Iris pigment epithelial cell (primary cell): ENCODE measurements at regions not wholly inside any gene's neighbourhood (a gene's known extent, or its start where the extent isn't known, plus 50 kb on each side); places are given as distances from the start of the nearest gene placed in this dataset.
"Not testable (repeated sequence)": the region's sequence is repeated elsewhere in the genome, so short reads cannot be mapped to it uniquely, and the experiment has no call there.

Experiments used
- DNase-seq: peaks from one replicate; pipeline ENCODE4 v3.0.0-alpha.2; 2011; ENCODE audit warnings: low read depth

DNA sequence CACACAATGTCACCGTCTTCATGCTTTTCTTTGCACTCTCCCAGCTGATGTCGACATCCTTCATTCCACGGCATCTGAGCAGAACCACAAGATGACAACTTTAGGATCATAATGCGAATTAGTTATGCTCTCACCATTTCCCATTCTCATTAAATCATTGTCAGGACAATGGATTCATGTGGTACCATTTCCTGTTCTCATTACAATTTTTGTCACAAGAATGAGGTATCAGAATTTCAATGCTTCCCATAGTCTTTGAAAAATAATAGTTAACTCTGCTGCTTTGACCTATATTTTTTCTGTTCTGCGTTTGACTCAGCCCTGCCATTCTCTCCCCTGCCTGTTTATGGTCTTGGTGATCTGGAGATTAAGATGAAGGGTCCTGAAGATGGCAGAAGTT, 175.7 kb upstream of the MDFIC2 start:
- no peak for DNase-seq

DNA sequence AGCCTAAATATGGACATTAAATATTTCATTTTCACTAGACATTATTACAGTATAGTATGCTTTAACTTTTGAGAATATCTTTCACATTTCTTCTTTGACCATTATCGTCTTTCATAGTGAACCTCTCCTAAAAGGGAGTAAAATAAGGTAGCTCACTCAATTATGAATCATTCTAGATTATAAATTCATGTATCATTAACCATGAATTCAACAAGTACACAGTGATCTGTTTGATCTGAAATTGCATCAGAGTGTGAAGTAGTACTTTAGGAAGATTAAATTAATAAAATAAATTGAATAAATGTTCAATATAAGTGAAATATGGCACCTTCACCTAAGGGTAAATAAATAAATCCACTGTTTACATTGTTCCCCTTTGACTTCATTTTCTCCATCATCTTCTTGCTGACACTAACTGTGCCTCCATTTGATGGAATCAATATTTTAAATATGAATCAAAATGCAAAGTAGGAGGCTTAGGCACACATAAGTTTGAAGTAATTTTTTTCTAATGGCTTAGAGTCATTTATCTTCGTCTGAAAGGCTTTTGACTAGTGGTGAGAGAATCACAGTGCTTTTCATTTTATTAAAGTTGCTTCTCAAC, 174.1 kb upstream of the MDFIC2 start:
- DNase-seq = no peak

DNA sequence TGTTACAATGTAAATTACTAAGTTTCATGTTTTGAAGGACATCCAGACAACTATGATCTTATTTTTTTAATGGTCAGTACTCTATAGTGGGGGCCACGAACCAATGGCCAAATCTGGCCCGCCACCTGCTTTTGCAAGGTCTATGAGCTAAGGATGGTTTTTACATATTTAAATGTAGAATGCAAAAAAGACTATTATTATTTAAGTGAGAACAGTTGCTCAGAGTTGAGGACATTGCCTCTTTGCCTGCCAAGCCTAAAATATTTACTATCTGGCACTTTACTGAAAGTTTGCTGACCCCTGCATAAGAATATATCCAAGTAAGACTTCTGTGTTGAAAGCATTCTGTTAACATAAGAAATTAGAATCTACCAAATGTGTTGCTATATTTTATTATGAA, 163.7 kb upstream of the MDFIC2 start:
- DNase-seq = no peak

DNA sequence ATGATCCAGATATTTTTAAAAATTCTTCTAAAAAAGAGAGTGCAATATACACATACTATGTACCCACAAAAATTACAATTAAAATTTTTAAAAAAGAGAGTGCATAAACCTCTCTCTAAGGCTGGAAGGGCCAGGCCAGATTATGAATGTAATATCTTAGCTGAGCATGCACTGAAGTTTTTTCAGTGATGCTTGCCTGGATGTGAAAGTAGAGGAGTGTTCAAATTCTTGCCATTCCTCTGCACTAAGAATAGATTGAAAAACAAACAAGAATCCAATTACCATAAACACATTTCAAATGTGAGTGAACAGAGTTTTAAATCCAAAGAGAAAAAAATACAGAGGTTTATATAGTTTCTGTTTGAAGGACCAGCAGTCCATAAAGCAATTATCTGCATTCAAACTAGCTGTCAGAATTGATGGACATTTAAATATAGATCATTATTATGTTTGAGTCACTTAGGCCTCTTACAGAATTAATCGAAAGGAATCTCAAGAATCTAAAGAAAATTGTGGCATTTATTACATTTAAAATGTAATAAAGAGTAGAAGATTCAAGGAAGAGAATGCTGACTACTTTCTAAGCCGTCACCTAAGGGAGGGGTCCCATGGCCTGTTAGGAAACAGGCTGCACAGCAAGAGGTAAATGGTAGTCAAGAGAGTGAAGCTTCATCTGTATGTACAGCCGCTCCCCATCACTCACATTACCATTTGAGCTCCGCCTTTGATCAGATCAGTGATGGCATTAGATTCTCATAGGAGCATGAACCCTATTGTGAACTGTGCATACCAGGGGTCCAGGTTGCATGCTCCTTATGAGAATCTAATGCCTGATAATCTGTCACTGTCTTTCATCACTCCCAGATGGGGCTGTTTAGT, 159.3 kb upstream of the MDFIC2 start:
- DNase-seq = peak; percentile 34

DNA sequence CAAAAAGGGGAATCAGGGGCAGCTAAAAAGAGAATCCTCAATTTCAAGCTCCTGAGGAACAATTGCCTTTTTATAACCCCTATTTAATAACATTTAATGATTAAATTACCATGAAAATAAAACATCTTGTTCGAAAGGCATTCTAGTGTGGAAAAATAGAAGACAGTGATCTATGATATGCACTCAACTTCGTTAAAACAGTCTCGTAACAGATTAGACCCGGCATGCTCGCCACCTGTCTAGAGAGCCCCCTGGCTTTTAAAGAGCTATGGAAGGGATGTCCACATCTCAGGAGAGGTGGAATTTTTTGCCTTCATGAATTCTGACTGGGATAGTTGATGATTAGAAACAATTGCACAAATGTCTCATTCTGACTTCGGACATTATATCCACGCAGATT, 153.7 kb upstream of the MDFIC2 start:
- no peak for DNase-seq

DNA sequence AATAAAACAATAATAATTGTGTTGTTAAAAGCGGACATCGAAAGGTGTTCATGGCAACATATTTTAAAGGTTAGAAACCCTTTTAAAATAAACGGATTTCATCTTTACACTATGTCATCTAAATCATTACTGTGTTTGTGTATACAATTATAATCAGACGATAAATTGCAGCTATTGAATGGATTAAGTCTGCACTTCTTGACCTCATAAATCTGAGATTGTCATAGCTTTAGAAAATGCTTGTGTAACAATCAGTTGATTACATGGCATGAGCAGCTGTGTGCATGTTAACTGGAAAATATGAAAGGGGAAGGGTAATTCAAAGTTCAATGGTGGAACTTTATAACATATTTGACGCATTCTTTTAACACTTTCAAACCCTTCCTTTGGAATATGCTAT, 152.4 kb upstream of the MDFIC2 start:
- no peak for DNase-seq

DNA sequence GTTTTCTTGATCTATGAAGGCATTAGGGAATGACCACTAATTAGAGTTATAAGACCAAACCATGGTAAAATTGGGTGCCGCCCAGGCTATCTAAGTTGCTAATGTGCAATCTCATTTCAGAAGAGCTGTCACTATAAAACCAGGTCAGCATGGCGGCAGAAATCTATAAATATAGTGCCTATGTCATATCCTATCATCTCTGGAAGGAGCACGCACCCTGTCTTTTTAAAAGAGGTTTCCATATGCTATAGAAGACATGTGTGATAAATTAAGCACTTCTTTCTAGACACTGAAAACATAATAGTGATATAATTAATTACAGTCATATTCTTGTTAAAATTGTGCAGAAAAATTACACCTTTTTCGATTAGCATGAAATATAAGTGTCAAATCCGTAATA, 152.0 kb upstream of the MDFIC2 start:
- DNase-seq = no peak

DNA sequence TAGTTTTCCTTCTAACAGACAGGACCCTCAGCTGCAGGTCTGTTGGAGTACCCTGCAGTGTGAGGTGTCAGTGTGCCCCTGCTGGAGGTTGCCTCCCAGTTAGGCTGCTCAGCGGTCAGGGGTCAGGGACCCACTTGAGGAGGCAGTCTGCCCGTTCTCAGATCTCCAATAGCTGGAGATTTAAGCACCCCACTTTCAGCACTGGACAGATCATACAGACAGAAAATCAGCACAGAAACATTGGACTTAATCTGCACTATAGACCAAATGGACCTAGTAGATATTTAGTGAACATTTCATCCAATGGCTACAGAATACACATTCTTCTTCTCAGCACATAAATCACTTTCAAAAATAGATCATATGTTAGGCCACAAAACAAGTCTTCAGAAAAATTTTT, 137.8 kb upstream of the MDFIC2 start:
- DNase-seq = peak; percentile 6

DNA sequence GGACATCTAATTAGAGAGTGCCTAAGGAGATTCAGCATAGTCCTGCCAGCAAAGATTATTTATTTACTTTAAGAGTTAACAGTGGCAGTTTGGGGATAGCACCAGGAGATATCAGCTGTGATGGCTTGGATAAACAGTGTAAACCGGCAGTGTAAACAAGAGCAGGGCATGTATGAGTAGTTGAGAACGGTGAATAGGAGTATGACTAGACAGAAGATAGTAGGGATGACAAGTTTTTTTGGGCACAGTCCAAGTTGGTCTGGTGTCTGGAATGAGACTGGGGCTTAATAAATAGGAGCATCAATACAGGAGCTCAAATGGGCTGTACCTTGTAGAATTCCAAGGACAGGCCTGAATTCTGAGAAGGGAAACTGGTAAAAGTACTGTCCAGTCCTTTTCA, 123.0 kb upstream of the MDFIC2 start:
- not testable (repeated sequence) for DNase-seq

DNA sequence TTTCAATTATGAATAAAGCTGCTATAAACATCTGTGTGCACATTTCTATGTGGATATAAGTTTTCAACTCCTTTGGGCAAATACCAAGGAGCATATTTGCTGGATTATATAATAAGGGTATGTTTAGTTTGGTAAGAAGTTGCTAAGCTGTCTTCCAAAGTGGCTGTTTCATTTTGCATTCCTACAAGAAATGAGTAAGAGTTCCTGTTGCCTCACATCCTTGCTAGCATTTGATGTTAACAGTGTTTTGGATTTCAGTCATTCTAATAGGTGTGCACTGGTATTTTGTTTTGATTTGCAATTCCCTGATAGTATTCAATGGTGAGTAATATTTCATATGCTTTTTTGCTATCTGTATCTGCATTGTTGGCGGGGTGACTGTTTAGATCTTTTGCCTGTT, 120.7 kb upstream of the MDFIC2 start:
- peak; percentile 90 for DNase-seq

DNA sequence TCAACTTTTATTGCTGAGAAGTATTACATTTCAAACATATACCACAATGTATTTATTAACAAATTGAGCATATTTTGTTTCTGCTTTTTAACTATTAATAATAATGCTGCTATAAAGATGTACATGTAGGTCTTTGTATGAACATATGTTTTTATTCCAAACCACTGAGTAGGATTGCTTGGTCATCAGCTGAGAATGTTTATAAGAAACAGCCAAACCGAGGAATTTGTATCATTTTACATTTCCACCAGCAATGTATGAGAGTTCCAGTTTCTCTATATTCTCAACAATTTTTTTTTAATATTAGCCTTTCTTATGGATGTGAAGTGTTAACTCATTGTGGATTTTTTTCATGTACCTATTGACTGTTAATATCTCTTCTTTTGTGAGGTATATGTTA, 119.5 kb upstream of the MDFIC2 start:
- peak; percentile 77 for DNase-seq

DNA sequence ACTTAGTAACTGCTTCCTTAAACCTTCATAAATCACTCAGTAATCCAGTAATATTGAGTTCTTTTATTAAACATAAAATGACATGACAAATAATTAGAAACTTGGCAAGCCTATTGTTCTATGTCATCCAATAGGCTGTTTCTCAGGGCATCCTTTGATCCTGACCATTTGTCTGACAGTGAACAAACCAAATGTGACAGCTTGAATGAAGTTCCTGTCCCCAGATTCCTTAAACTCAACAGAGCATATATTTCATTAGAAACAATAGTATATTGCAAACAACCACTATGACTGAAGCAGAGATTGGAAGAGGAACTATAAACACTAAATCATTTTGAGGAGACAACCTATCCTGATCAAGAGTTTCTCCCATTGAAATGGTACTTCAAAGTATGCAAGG, 113.6 kb upstream of the MDFIC2 start:
- DNase-seq = no peak

DNA sequence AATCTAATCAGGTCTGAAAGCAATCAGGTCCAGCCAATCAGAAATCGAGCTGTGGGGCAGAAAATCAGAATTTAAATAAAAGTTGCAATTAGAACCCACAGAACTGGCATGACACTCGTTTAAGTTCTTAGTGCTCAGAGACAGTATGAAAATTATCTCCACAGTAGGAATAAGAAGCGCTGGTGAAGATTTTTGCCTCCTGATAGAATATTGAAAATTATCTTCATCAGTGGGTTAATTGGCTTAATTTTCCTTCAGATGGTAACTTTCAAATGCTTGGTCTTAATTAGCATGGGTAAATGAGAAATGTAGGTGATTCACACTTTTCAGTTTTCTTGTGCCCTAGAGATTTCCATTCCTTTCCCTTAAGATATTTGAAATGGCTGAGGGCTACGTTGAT, 109.1 kb upstream of the MDFIC2 start:
- DNase-seq = no peak

DNA sequence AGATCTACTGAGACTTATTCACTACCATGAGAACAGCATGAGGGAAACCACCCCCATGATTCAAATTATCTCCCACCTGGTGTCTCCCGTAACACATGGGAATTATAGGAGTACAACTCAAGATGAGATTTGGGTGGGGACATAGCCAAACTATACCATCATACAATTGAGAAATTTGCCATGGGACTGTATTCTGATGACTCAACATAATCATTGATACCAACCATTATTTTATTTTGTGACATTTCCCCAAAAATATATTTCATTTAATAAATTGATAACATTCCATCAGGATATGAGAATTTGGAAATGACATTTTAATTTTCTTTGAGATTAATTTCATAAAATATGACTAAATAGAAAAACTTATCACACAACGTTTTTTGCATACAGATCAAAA, 96.6 kb upstream of the MDFIC2 start:
- DNase-seq = no peak

DNA sequence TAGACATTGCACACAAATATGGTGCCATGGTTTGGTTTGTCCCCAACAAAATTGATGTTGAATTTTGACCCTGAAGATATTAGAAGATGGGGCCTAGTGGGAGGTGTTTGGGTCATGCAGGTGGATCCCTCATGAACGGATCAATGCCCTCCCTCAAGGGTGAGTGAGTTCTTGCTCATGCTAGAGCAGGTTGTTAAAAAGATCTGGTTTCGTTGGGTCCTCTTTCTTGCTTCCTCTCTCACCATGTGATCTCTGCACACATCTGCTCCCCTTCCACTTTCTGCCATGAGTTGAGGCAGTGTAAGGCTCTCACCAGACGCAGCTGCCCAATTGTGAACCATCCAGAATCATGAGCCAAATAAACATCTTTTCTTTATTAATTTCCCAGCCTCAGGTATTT, 87.8 kb upstream of the MDFIC2 start:
- no peak for DNase-seq

DNA sequence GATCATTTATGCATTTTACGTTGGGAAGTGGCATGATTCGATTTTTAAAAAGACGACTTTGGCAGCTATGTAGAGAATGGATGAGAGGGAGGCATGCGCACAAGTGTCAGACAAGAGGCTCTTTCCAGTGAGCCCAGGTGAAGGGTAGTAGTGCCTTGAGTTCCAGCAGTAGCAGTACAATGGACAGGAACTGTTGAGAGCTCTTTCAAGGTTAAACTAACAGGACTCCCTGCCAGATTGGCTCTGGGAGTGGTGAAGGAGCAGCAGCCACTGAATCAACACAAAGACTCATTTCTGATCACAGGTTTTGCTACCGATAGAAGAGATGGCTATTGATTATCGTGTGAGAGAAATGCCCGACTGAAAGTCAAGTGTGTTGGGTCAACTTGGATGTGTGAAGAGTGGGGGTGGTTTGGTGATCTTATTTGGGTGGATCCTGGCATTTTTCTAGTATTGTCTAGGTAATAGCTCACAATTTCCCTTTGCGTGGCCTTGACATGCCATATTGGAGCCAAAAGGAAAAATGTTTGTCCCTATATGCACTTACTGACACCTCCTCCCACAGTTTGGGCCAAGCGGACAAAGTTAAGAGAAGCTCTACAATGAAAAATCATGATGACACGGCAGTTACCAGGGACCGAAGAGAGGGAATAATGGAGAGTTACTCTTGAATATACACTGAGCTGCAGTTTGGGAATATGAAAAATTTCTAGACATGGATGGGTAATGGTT, 81.6 kb upstream of the MDFIC2 start:
- no peak for DNase-seq

DNA sequence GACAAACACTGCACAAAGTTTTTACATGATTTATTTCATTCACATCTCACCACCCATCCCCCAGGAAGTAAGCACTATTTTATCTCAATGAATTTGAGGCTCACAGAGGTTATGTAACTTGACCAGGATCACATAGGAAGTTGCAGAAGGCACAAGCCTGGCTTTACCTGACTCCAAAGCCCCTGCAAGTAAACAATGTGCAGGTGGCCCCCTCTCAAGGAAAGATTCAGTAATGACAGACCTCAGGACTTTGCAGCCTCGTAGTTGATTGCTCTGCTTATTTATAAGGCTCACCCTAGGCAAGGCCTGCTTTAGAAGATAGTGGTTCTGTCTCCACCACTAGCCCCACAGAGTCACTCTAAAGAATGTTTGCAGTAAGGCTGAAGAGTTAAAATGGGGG, 79.8 kb upstream of the MDFIC2 start:
- no peak for DNase-seq

DNA sequence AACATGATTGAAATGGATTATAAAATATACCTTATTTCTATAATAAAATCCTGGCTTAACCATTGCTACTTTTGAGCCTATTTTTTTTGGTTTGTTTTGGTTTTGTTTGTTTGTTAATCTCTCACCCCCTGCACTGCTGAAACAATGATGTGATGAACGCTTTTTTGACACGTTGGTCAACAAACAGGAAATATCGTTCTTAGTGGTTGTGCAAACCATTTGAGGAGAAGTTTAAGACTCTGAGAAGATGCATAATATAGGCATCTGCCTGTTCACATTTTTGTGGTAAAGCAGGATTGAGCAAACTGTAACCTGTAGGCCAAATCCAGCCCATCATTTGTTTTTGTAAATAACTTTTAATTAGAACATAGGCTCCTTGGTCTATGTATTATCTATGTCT, 75.5 kb upstream of the MDFIC2 start:
- no peak for DNase-seq

DNA sequence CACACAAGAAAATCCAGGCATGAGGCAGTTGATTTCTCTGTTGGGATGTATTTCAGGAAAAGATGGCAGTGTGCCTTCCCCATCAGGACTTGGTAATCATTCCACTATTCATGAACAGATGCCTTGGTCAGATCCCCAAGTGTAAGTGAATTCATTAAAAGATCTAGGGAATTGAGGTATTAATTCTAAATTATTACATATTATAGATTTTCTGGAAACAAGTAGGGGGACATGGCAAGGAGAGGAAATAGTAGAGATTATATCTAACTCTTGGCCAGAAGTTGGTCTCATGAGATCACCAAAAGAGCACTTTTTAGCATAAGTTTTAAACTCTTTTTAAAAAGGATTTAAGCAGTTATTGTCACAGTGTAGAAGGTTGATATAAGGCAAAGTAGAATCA, 74.4 kb upstream of the MDFIC2 start:
- DNase-seq = no peak

DNA sequence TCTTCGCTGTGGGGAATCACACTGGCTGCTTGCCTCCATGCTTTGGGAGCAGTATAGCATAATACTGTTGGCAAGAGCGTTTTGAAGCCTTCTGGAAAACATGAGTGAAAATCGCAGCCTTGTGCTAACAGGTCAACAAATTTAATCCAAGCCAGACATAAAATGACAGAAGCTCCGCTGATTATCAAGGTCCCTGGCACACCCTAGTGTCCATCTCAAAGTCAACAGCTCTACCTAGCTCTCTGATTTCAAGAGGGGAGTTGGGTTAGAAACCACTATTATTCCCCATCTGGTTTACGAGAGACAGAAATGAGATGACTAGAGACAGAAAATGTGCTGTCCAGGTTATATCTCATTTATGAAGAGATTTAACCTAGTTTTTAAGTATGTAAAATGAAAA, 73.6 kb upstream of the MDFIC2 start:
- DNase-seq = no peak

DNA sequence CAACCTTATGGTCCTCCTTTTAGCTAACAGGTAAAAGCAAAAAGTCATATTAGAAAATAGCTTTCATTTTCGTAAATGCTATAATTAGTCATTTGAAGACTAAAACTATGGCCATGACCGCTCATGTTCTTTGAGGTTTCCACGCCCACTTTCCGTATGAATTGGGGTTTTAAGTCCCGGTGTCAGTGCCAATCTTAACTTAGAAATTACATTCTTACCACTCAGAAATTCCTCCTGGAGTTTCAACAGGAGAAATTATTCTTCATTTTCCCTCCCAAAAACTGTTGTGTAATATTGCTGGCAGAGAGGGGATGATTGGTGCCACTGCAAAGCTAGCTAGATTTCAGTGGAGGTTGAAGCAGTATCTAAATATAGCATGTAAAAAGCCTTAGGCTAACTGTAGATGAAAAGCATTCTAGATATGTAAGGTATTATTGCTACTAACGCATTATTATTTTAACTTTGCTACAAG, 71.0 kb upstream of the MDFIC2 start:
- no peak for DNase-seq

DNA sequence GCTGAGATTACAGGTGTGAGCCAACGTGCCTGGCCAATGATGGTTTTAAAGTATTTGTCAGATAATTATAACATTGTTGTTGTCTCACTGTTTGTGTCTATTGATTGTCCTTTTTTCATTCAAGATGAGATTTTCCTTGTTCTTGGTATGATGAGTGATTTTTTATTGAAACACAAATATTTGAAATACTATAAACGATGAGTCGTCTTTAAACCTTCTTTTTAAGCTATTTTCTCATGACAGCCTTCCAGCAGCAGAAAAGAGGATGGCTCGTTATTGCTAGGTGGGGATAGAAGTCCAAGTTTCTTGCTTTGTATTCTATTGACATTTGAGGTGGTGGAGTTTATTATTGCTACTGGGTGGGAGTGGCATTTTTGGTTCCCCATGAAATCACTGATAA, 61.7 kb upstream of the MDFIC2 start:
- no peak for DNase-seq
